Sigmoid colon (tissue), 6 donors: ENCODE measurements at regions not wholly inside any gene's neighbourhood (a gene's known extent, or its start where the extent isn't known, plus 50 kb on each side); places are given as distances from the start of the nearest gene placed in this dataset.

Experiments
- DNase-seq: peaks from one replicate; pipeline ENCODE4 v3.0.0-alpha.2; 2019
- H3K27ac ChIP-seq, 4 donors: fragments of 200-600 bp; sonication (generic); one replicate each; pipeline ENCODE4 v1.5.1; 2016 to 2019; ENCODE audit warnings: mild to moderate bottlenecking in 1 of 4
- H3K27me3 ChIP-seq, 3 donors: fragments of 200-600 bp; sonication (generic); one replicate each; pipeline ENCODE4 v1.5.1; 2019; ENCODE audit warnings: mild to moderate bottlenecking in 1 of 3
- H3K36me3 ChIP-seq, 4 donors: fragments of 200-600 bp; sonication (generic); one replicate each; pipeline ENCODE4 v1.5.1; 2016 to 2019
- H3K4me1 ChIP-seq, 4 donors: fragments of 200-600 bp; sonication (generic); one replicate each; pipeline ENCODE4 v1.5.1; 2017 to 2019
- H3K4me3 ChIP-seq, 4 donors: fragments of 200-600 bp; sonication (generic); one replicate each; pipeline ENCODE4 v1.5.1; 2017 to 2019; ENCODE audit warnings: mild to moderate bottlenecking in 2 of 4, moderate library complexity in 1 of 4
- H3K9me3 ChIP-seq, 4 donors: fragments of 200-600 bp in 3 of 4; sonication (generic) in 3 of 4; one replicate each; pipeline versions ENCODE4 v1.5.1 to v1.6.1; 2013 to 2019
- EP300 ChIP-seq, 4 donors: sonication (generic); formaldehyde crosslinking; IDR thresholded peaks; one replicate each; pipeline ENCODE4 v1.6.1; 2017; ENCODE audit warnings: antibody characterized with exemption in 4 of 4
- POLR2A ChIP-seq, 2 donors: fragments of 450-650 bp; IDR thresholded peaks; one replicate each; pipeline ENCODE4 v1.6.1; 2016; ENCODE audit warnings: antibody characterized with exemption in 2 of 2, mild to moderate bottlenecking in 2 of 2, moderate library complexity in 2 of 2
- POLR2AphosphoS5 ChIP-seq, 4 donors: sonication (generic); formaldehyde crosslinking; IDR thresholded peaks; one replicate each; pipeline ENCODE4 v1.6.1; 2017; ENCODE audit warnings: antibody characterized with exemption in 4 of 4
- WGBS, 2 donors: extraction: QIAGEN DNeasy Blood & Tissue Kit; methylation state at CpG; one replicate each; pipeline ENCODE4 v1.1.7; 2013; 5-methylcytosine and 5-hydroxymethylcytosine counted together
- intact Hi-C: fragments of 100-400 bp; cut with DNase I; formaldehyde crosslinking; loops from one replicate; pipeline ENCODE4 v1.15.1; 2023
- TF ChIP-seq, protein P1 (sequence below), 4 experiments: fragments of 450-650 bp in 3 of 4; fragments of 200-600 bp in 1 of 4; IDR thresholded peaks; one replicate each; pipeline ENCODE4 v1.5.1; 2016 to 2019; ENCODE audit warnings: antibody characterized with exemption in 4 of 4, mild to moderate bottlenecking in 3 of 4, moderate library complexity in 2 of 4
- donor health status: healthy with polysubstance abuse.
- donor health status: healthy.

DNA sequence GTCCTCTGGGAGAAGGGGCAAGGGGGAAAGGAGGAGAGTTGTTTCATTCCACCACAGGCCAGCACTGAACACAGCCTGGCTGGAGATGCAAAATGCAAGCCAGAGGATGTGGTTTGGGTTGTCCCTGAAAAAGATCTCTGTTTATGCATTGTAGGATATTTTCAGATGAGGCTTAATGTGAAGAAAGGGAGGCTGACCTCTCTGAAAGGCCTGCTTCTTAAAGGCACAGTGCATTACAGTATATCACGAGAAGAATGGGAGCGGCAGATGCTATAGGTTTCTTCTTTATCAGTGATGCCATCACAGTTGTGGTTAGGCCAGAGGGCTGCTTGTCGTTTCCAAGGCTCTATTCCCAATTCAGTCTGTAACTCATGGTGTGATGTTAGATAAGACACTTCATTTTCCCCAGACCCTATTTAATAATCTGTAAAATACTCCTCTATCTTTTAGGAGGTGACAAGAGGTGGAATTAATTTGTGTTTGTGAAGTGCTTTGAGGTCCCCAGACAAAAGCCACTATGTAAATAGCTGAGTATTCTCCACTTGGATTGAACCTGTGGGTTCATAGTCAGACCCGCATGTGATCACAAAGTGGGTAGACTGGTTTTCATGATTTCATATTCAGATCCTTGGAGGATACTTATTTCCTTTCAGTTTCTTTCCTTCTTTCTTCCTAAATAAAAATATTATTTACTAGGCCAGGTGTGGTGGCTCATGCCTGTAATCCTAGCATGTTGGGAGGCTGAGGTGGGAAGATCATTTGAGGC, 76.5 kb upstream of the WDR26 start:
- H3K27me3 ChIP-seq = no peaks in the 10 kb centered on the region
- H3K4me1 ChIP-seq = peaks cover 0 to 12% (median 4%) of the 10 kb centered on the region in 4 donors
- no peaks in the 10 kb centered on the region for H3K9me3 ChIP-seq
- DNase-seq = no peak
- H3K36me3 ChIP-seq = no peaks in the 10 kb centered on the region
- TF ChIP-seq POLR2A (IDR thresholded peaks at IDR 0.05) (no peak), EP300 (IDR thresholded peaks at IDR 0.05) (no peak), POLR2AphosphoS5 (IDR thresholded peaks at IDR 0.05) (no peak)
- TF ChIP-seq, protein P1, sequence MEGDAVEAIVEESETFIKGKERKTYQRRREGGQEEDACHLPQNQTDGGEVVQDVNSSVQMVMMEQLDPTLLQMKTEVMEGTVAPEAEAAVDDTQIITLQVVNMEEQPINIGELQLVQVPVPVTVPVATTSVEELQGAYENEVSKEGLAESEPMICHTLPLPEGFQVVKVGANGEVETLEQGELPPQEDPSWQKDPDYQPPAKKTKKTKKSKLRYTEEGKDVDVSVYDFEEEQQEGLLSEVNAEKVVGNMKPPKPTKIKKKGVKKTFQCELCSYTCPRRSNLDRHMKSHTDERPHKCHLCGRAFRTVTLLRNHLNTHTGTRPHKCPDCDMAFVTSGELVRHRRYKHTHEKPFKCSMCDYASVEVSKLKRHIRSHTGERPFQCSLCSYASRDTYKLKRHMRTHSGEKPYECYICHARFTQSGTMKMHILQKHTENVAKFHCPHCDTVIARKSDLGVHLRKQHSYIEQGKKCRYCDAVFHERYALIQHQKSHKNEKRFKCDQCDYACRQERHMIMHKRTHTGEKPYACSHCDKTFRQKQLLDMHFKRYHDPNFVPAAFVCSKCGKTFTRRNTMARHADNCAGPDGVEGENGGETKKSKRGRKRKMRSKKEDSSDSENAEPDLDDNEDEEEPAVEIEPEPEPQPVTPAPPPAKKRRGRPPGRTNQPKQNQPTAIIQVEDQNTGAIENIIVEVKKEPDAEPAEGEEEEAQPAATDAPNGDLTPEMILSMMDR (IDR thresholded peaks at IDR 0.05) = no peak
- no peak overlapping the region for H3K27ac ChIP-seq
- WGBS, 2 donors = 62 to 71% methylated on average over 4 of the region's 4 CpGs
- intact Hi-C loops = no loop called here
- no peak overlapping the region for H3K4me3 ChIP-seq

DNA sequence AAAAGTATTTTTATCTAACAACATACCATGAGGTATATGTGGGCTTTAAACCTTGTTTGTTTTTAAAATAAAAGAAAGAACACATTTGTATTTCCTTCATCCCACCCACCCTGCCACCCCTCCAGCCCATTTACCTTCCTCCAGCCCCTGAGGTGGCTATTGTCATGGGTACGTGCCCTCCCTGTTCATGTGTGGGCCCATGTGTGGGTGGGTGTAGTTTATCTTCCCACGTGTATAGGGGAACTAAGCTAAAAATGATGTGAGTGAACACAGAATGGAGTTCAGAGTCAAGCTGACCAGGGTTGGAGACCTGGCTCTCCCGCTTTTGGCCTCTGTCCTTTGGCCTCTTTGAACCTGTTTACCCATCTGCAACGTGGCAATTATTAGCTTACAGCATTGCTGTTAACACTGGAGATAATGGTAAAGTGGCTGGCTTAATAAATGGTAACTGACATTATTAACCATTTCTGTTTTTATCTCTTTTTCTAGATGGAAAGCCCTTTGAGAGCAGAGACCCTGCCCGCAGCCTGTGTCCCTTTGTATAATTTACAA, 78.1 kb upstream of the WDR26 start:
- Histone ChIP-seq H3K9me3 (no peaks in the 10 kb centered on the region), H3K4me1 (peaks cover 0 to 7% (median 3%) of the 10 kb centered on the region in 4 donors), H3K36me3 (no peaks in the 10 kb centered on the region), H3K27ac (no peak overlapping the region), H3K27me3 (no peaks in the 10 kb centered on the region), H3K4me3 (no peak overlapping the region)
- intact Hi-C loops = loop anchor here (2.0 kb wide), 1 partner anchor 410 kb away; no protein-coding TSS in a partner anchor
- TF ChIP-seq EP300 (IDR thresholded peaks at IDR 0.05) (no peak), POLR2AphosphoS5 (IDR thresholded peaks at IDR 0.05) (no peak), POLR2A (IDR thresholded peaks at IDR 0.05) (no peak)
- TF ChIP-seq, protein P1 (IDR thresholded peaks at IDR 0.05) = no peak
- 73 to 82% methylated on average over 5 of the region's 5 CpGs for WGBS, 2 donors
- no peak for DNase-seq

DNA sequence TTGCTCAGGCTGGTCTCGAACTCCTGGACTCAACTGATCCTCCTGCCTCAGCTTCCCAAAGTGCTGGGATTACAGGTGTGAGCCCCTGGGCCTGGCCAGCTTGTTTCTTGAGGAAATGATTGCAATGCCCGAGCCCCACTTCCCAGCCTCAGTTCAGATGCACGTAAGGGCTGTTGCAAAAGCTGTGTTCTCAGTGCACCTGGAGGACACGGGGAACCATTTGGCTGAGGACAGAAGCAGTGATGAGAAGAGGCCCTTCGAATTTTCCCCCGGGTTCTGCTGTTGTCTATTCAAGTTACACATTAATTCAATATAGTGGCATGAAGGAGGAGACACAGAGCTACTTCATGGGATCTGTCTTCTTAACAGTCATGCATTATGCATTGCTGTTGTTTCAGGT, 78.8 kb upstream of the WDR26 start:
- whole genome bisulfite sequencing, 2 donors = 34 to 71% methylated on average over 6 of the region's 6 CpGs
- Histone ChIP-seq H3K27me3 (no peaks in the 10 kb centered on the region), H3K4me1 (peaks cover 0 to under 1% (median under 1%) of the 10 kb centered on the region in 4 donors), H3K36me3 (no peaks in the 10 kb centered on the region), H3K4me3 (no peak overlapping the region), H3K9me3 (no peaks in the 10 kb centered on the region), H3K27ac (no peak overlapping the region)
- DNase-seq = no peak
- TF ChIP-seq POLR2A (IDR thresholded peaks at IDR 0.05) = no peak
- TF ChIP-seq, protein P1 (IDR thresholded peaks at IDR 0.05) = no peak
- TF ChIP-seq EP300 (IDR thresholded peaks at IDR 0.05) = no peak
- TF ChIP-seq POLR2AphosphoS5 (IDR thresholded peaks at IDR 0.05) = no peak
- intact Hi-C loops = loop anchor here (2.0 kb wide), 1 partner anchor 409 kb away; no protein-coding TSS in a partner anchor

DNA sequence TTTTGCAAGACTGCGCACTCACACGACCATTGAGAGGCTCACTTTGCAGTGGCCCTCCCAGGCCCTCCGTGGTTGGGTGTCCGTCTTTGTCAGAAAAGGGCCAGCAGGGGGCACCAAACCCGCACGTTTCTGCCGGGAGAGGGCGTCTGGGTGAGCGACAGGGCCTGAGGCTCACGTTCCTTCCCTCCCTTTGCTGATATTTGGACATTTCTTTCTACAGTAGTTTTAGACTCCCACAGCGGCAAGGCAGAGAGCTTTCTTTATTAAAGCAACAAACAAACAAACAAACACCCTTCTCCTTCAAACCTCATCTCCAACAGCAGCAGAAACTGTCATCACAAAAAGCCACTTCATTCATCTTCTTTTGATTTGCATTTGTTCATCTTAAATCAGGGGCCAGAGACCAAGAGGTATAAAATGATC, 79.2 kb upstream of the WDR26 start:
- H3K9me3 ChIP-seq = no peaks in the 10 kb centered on the region
- H3K27ac ChIP-seq = no peak overlapping the region
- no peak overlapping the region for H3K4me3 ChIP-seq
- no peaks in the 10 kb centered on the region for H3K27me3 ChIP-seq
- intact Hi-C loops = loop anchor here (2.0 kb wide), 2 partner anchors 339 to 409 kb away; no protein-coding TSS in a partner anchor
- H3K36me3 ChIP-seq = no peaks in the 10 kb centered on the region
- no peak for TF ChIP-seq POLR2AphosphoS5 (IDR thresholded peaks at IDR 0.05)
- TF ChIP-seq, protein P1 (IDR thresholded peaks at IDR 0.05) = peak; percentile 64 to 93 (median 88)
- 1 to 6% methylated on average over 11 of the region's 11 CpGs for WGBS, 2 donors
- no peaks in the 10 kb centered on the region for H3K4me1 ChIP-seq
- peak; percentile 88 for DNase-seq
